ENCODE measurements at regions not wholly inside any gene's neighbourhood (a gene's known extent, or its start where the extent isn't known, plus 50 kb on each side); places are given as distances from the start of the nearest gene placed in this dataset.

DNA sequence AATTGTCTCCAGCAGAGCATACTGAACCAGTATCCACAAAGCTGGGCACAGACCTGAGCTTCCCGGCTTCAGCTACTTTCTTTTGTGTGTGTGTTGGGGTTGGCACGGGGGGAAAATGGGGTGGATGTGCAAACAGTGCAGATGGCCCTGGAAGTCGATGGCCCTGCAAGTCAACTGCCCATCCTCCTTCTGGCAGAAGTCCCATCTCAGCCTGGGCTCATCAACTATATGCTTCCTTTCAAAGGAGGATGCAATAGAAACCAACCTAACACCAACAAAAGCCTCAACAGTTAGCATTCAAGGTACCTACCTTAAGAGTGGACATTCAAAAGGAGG, 55.7 kb downstream of the SOX9 start (continued):
- TF ChIP-seq, protein P1, sequence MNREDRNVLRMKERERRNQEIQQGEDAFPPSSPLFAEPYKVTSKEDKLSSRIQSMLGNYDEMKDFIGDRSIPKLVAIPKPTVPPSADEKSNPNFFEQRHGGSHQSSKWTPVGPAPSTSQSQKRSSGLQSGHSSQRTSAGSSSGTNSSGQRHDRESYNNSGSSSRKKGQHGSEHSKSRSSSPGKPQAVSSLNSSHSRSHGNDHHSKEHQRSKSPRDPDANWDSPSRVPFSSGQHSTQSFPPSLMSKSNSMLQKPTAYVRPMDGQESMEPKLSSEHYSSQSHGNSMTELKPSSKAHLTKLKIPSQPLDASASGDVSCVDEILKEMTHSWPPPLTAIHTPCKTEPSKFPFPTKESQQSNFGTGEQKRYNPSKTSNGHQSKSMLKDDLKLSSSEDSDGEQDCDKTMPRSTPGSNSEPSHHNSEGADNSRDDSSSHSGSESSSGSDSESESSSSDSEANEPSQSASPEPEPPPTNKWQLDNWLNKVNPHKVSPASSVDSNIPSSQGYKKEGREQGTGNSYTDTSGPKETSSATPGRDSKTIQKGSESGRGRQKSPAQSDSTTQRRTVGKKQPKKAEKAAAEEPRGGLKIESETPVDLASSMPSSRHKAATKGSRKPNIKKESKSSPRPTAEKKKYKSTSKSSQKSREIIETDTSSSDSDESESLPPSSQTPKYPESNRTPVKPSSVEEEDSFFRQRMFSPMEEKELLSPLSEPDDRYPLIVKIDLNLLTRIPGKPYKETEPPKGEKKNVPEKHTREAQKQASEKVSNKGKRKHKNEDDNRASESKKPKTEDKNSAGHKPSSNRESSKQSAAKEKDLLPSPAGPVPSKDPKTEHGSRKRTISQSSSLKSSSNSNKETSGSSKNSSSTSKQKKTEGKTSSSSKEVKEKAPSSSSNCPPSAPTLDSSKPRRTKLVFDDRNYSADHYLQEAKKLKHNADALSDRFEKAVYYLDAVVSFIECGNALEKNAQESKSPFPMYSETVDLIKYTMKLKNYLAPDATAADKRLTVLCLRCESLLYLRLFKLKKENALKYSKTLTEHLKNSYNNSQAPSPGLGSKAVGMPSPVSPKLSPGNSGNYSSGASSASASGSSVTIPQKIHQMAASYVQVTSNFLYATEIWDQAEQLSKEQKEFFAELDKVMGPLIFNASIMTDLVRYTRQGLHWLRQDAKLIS (CRISPR knock-in tag; IDR thresholded peaks at IDR 0.05; ENCODE audit: borderline replicate concordance): no peak
- TF ChIP-seq ZNF232 (CRISPR knock-in tag; IDR thresholded peaks at IDR 0.05) (no peak), ATF1 (CRISPR knock-in tag; IDR thresholded peaks at IDR 0.05) (no peak), ESRRA (CRISPR knock-in tag; IDR thresholded peaks at IDR 0.05; ENCODE audit: borderline replicate concordance) (no peak), TEAD4 (CRISPR knock-in tag; IDR thresholded peaks at IDR 0.05) (no peak)
- TF ChIP-seq, protein P2, sequence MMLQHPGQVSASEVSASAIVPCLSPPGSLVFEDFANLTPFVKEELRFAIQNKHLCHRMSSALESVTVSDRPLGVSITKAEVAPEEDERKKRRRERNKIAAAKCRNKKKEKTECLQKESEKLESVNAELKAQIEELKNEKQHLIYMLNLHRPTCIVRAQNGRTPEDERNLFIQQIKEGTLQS (CRISPR knock-in tag; conservative IDR thresholded peaks at IDR 0.05): no peak
- TF ChIP-seq, protein P3, sequence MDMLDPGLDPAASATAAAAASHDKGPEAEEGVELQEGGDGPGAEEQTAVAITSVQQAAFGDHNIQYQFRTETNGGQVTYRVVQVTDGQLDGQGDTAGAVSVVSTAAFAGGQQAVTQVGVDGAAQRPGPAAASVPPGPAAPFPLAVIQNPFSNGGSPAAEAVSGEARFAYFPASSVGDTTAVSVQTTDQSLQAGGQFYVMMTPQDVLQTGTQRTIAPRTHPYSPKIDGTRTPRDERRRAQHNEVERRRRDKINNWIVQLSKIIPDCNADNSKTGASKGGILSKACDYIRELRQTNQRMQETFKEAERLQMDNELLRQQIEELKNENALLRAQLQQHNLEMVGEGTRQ (CRISPR knock-in tag; IDR thresholded peaks at IDR 0.05): no peak

DNA sequence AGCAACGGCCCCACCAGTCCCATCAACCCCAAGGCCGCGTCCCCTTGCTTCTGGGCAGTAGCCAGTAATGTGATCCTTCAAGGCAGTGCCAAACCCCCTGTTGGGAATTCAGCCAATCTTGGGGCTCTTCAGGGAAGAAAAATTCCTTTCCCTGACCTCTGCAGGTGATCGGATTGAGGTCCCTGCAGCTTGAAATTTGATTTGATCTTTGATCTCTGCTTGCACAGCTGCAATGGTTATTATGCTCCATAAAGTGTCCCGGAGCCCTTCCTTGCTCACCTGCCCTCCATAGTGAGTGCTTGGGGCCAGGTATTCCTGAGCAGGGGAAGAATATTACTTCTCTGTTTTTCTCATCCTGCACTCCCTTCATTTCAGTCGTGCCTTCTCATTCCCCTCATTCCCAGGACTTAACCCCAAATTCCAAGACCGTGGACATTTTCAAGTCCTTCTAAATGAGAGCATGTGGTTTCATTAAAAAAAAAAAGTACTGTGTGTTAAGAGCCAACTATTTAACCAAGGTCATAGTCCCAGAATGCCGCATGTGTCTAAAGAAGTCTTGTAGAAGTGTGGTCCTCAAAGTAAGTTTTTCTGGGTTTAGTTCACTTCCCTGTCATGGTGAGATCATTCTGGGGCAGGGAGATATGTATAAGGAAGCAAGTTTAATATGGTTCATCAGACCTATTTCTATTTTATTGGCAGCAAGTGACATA, 56.3 kb downstream of the SOX9 start:
- Mint-ChIP-seq H3K27me3 (ENCODE audit: low read depth) (no peaks in the 10 kb centered on the region; the same call in none of the 2 replicates), H3K4me1 (peaks cover 53% of the 10 kb centered on the region), H3K4me3 (no peak overlapping the region), H3K9me3 (peaks cover 8% of the 10 kb centered on the region), H3K27ac (peak overlapping the region; percentile 72), H3K36me3 (no peaks in the 10 kb centered on the region)
- peak; percentile 30 for DNase-seq (ENCODE audit: low spot score)
- no peak for TF ChIP-seq ZNF317 (CRISPR knock-in tag; IDR thresholded peaks at IDR 0.05; ENCODE audit: borderline replicate concordance, low read depth)
- TF ChIP-seq HMGA2 (CRISPR knock-in tag; IDR thresholded peaks at IDR 0.05): no peak
- TF ChIP-seq JAZF1 (CRISPR knock-in tag; IDR thresholded peaks at IDR 0.05): no peak
- no peak for TF ChIP-seq MXD4 (CRISPR knock-in tag; IDR thresholded peaks at IDR 0.05; ENCODE audit: borderline replicate concordance)
- TF ChIP-seq, protein P4, sequence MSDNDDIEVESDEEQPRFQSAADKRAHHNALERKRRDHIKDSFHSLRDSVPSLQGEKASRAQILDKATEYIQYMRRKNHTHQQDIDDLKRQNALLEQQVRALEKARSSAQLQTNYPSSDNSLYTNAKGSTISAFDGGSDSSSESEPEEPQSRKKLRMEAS (CRISPR knock-in tag; IDR thresholded peaks at IDR 0.05): no peak
- no peak for TF ChIP-seq GTF2I (CRISPR knock-in tag; conservative IDR thresholded peaks at IDR 0.05)
- TF ChIP-seq ZNF416 (CRISPR knock-in tag; IDR thresholded peaks at IDR 0.05): no peak
- TF ChIP-seq, protein P5, sequence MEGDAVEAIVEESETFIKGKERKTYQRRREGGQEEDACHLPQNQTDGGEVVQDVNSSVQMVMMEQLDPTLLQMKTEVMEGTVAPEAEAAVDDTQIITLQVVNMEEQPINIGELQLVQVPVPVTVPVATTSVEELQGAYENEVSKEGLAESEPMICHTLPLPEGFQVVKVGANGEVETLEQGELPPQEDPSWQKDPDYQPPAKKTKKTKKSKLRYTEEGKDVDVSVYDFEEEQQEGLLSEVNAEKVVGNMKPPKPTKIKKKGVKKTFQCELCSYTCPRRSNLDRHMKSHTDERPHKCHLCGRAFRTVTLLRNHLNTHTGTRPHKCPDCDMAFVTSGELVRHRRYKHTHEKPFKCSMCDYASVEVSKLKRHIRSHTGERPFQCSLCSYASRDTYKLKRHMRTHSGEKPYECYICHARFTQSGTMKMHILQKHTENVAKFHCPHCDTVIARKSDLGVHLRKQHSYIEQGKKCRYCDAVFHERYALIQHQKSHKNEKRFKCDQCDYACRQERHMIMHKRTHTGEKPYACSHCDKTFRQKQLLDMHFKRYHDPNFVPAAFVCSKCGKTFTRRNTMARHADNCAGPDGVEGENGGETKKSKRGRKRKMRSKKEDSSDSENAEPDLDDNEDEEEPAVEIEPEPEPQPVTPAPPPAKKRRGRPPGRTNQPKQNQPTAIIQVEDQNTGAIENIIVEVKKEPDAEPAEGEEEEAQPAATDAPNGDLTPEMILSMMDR (IDR thresholded peaks at IDR 0.05): no peak
- TF ChIP-seq, protein P6, sequence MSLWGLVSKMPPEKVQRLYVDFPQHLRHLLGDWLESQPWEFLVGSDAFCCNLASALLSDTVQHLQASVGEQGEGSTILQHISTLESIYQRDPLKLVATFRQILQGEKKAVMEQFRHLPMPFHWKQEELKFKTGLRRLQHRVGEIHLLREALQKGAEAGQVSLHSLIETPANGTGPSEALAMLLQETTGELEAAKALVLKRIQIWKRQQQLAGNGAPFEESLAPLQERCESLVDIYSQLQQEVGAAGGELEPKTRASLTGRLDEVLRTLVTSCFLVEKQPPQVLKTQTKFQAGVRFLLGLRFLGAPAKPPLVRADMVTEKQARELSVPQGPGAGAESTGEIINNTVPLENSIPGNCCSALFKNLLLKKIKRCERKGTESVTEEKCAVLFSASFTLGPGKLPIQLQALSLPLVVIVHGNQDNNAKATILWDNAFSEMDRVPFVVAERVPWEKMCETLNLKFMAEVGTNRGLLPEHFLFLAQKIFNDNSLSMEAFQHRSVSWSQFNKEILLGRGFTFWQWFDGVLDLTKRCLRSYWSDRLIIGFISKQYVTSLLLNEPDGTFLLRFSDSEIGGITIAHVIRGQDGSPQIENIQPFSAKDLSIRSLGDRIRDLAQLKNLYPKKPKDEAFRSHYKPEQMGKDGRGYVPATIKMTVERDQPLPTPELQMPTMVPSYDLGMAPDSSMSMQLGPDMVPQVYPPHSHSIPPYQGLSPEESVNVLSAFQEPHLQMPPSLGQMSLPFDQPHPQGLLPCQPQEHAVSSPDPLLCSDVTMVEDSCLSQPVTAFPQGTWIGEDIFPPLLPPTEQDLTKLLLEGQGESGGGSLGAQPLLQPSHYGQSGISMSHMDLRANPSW (CRISPR knock-in tag; conservative IDR thresholded peaks at IDR 0.05; ENCODE audit: low read depth): no peak
- TF ChIP-seq PRRX2 (CRISPR knock-in tag; IDR thresholded peaks at IDR 0.05): no peak
- TF ChIP-seq ZNF219 (CRISPR knock-in tag; IDR thresholded peaks at IDR 0.05; ENCODE audit: borderline replicate concordance): no peak
- POLR2A ChIA-PET: no interaction called here
- peak; percentile 52 for ATAC-seq
- CTCF ChIA-PET: no interaction called here

Data from WTC11 (cell line).